SK-N-SH (cell line): ENCODE measurements at regions not wholly inside any gene's neighbourhood (a gene's known extent, or its start where the extent isn't known, plus 50 kb on each side); places are given as distances from the start of the nearest gene placed in this dataset.

Experiments used
- CTCF ChIA-PET: fragments of 300-600, 350-600 bp; formaldehyde crosslinking; extraction: SDS; loops from one replicate; lab custom pipeline; 2021; lab: Yijun Ruan, JAX
- POLR2A ChIA-PET: fragments of 350-600 bp; sonication (Branson Sonifier 250); formaldehyde crosslinking; extraction: SDS; loops from one replicate; lab custom pipeline; 2020; ENCODE audit warnings: antibody characterized with exemption, inconsistent platforms; lab: Yijun Ruan, JAX
- DNase-seq: peaks from one replicate; pipeline ENCODE4 v3.0.0; 2012
- H2AFZ ChIP-seq: fragments of 200-600 bp; sonication (generic); 2 replicates; pipeline ENCODE4 v1.8.1; 2016; ENCODE audit warnings: antibody characterized with exemption, mild to moderate bottlenecking, low read depth
- H3F3A ChIP-seq: fragments of 200-600 bp; sonication (generic); replicated peaks from 2 replicates; pipeline ENCODE3; 2016; ENCODE audit warnings: antibody characterized with exemption, mild to moderate bottlenecking; ENCODE audit not compliant: insufficient read depth
- H3K27ac ChIP-seq, 2 experiments: fragments of 200-500 bp in 1 of 2; fragments of 200-600 bp in 1 of 2; sonication (Bioruptor generic) in 1 of 2; sonication (generic), shearing (Covaris generic) in 1 of 2; 2 replicates each; pipeline versions ENCODE4 v1.5.1 to v1.6.1; 2014 to 2016; ENCODE audit warnings: low read depth in 2 of 2, inconsistent platforms in 1 of 2, low read length in 1 of 2, mild to moderate bottlenecking in 1 of 2, mixed read lengths in 1 of 2
- H3K27me3 ChIP-seq: fragments of 200-600 bp; sonication (generic), shearing (Covaris generic); 2 replicates; pipeline ENCODE4 v1.6.1; 2016; ENCODE audit warnings: mixed run types; ENCODE audit not compliant: insufficient read depth
- H3K36me3 ChIP-seq, 2 experiments: fragments of 200-500 bp in 1 of 2; fragments of 200-600 bp in 1 of 2; sonication (Bioruptor generic) in 1 of 2; sonication (generic) in 1 of 2; replicated peaks in 1 of 2; 2 replicates each; pipeline versions ENCODE3 to v1.5.1; 2014 to 2016; ENCODE audit warnings: low read length in 1 of 2, mild to moderate bottlenecking in 1 of 2; ENCODE audit not compliant: insufficient read depth in 2 of 2, control insufficient read depth in 1 of 2
- H3K4me1 ChIP-seq, 2 experiments: fragments of 200-500 bp in 1 of 2; fragments of 200-600 bp in 1 of 2; sonication (Bioruptor generic) in 1 of 2; sonication (generic), shearing (Covaris generic) in 1 of 2; 2 replicates each; pipeline versions ENCODE4 v1.5.1 to v1.6.1; 2014 to 2016; ENCODE audit warnings: low read depth in 1 of 2, low read length in 1 of 2, mixed run types in 1 of 2; ENCODE audit not compliant: insufficient read depth in 2 of 2, control insufficient read depth in 1 of 2
- H3K4me2 ChIP-seq: fragments of 200-600 bp; sonication (generic), shearing (Covaris generic); 2 replicates; pipeline ENCODE4 v1.6.1; 2017; ENCODE audit warnings: mixed run types
- H3K4me3 ChIP-seq, 2 experiments: fragments of 200-500 bp in 1 of 2; fragments of 200-600 bp in 1 of 2; sonication (Bioruptor generic) in 1 of 2; sonication (generic), shearing (Covaris generic) in 1 of 2; 2 replicates each; pipeline versions ENCODE4 v1.5.1 to v1.8.1; 2014 to 2016; ENCODE audit warnings: low read depth in 2 of 2, inconsistent platforms in 1 of 2, low read length in 1 of 2, mild to moderate bottlenecking in 1 of 2, mixed read lengths in 1 of 2, moderate library complexity in 1 of 2
- H3K79me2 ChIP-seq: fragments of 200-600 bp; sonication (generic); 2 replicates; pipeline ENCODE4 v1.8.1; 2017; ENCODE audit warnings: mild to moderate bottlenecking; ENCODE audit not compliant: insufficient read depth
- H3K9ac ChIP-seq: fragments of 200-600 bp; sonication (generic); 2 replicates; pipeline ENCODE4 v1.6.1; 2017; ENCODE audit warnings: mixed run types
- H3K9me2 ChIP-seq: fragments of 200-600 bp; sonication (generic); 2 replicates; pipeline ENCODE4 v1.6.1; 2017; ENCODE audit warnings: mixed run types
- H3K9me3 ChIP-seq: fragments of 200-600 bp; sonication (generic); 2 replicates; pipeline ENCODE4 v1.6.1; 2017; ENCODE audit warnings: mixed run types, mild to moderate bottlenecking, moderate library complexity
- H4K20me1 ChIP-seq: fragments of 200-600 bp; sonication (generic); 2 replicates; pipeline ENCODE4 v1.6.1; 2017; ENCODE audit warnings: mild to moderate bottlenecking, mixed run types; ENCODE audit not compliant: insufficient read depth
- CHD2 ChIP-seq: fragments of 150-350 bp; IDR thresholded peaks from 2 replicates; pipeline ENCODE4 v1.6.1; 2018; ENCODE audit warnings: low read length; ENCODE audit not compliant: partially characterized antibody
- ELF1 ChIP-seq: IDR thresholded peaks from 2 replicates; pipeline ENCODE4 v1.4.0; 2012
- EP300 ChIP-seq, 2 experiments: IDR thresholded peaks; 2 replicates each; pipeline versions ENCODE4 v1.4.0 to v1.6.1; 2012; ENCODE audit warnings: borderline replicate concordance in 1 of 2, low read depth in 1 of 2, low read length in 1 of 2
- FOSL2 ChIP-seq: IDR thresholded peaks from 2 replicates; pipeline ENCODE4 v1.4.0; 2012; ENCODE audit warnings: low read depth, mild to moderate bottlenecking, moderate library complexity, borderline replicate concordance
- GABPA ChIP-seq: IDR thresholded peaks from 2 replicates; pipeline ENCODE4 v1.4.0; 2012; ENCODE audit warnings: low read depth, mild to moderate bottlenecking
- MAX ChIP-seq: IDR thresholded peaks from 2 replicates; pipeline ENCODE4 v1.4.0; 2012; ENCODE audit warnings: low read depth
- MEF2A ChIP-seq: IDR thresholded peaks from 2 replicates; pipeline ENCODE4 v1.4.0; 2012; ENCODE audit warnings: low read depth, borderline replicate concordance
- NRF1 ChIP-seq: IDR thresholded peaks from 2 replicates; pipeline ENCODE4 v1.6.1; 2012; ENCODE audit warnings: low read depth, mild to moderate bottlenecking, low read length
- PBX3 ChIP-seq: IDR thresholded peaks from 2 replicates; pipeline ENCODE4; 2012
- POLR2AphosphoS5 ChIP-seq: IDR thresholded peaks from 2 replicates; pipeline ENCODE4 v1.6.1; 2012; ENCODE audit warnings: low read depth, low read length
- RAD21 ChIP-seq: IDR thresholded peaks from 2 replicates; pipeline ENCODE4 v1.6.1; 2012; ENCODE audit warnings: mild to moderate bottlenecking, low read length
- REST ChIP-seq: IDR thresholded peaks from 2 replicates; pipeline ENCODE4 v1.6.1; 2012; ENCODE audit warnings: mild to moderate bottlenecking, low read depth, low read length, moderate library complexity
- RXRA ChIP-seq: IDR thresholded peaks from 2 replicates; pipeline ENCODE4 v1.4.0; 2012; ENCODE audit warnings: low read depth, mild to moderate bottlenecking, borderline replicate concordance
- SIN3A ChIP-seq: IDR thresholded peaks from 2 replicates; pipeline ENCODE4 v1.6.1; 2012; ENCODE audit warnings: low read depth, mild to moderate bottlenecking, low read length, moderate library complexity, borderline replicate concordance
- SMC3 ChIP-seq: IDR thresholded peaks from 2 replicates; pipeline ENCODE4 v1.6.1; 2012; ENCODE audit warnings: low read depth, low read length, improper control_type of control experiment
- TAF1 ChIP-seq: IDR thresholded peaks from 2 replicates; pipeline ENCODE4 v1.6.1; 2012; ENCODE audit warnings: low read depth, mild to moderate bottlenecking, low read length, moderate library complexity, borderline replicate concordance
- TEAD4 ChIP-seq: IDR thresholded peaks from 2 replicates; pipeline ENCODE4 v1.4.0; 2012; ENCODE audit warnings: mild to moderate bottlenecking, borderline replicate concordance; ENCODE audit not compliant: insufficient read depth
- YY1 ChIP-seq: IDR thresholded peaks from 2 replicates; pipeline ENCODE4 v1.4.0; 2012; ENCODE audit warnings: low read depth, mild to moderate bottlenecking
- WGBS: methylation state at CpG from one replicate; pipeline ENCODE4 v1.1.6; 2017; ENCODE audit warnings: low lambda C conversion rate; 5-methylcytosine and 5-hydroxymethylcytosine counted together

GRCh38 chr4:152172146-152172545, 363.7 kb downstream of the FBXW7 start:
- whole genome bisulfite sequencing, result 43% methylated on average over 6 of the region's 6 CpGs
- no peaks in the 10 kb centered on the region for H3F3A ChIP-seq
- POLR2A ChIA-PET, result no interaction called here
- DNase-seq, result no peak
- no peak overlapping the region for H2AFZ ChIP-seq
- H3K9me3 ChIP-seq, result no peaks in the 10 kb centered on the region
- no peaks in the 10 kb centered on the region for H3K27me3 ChIP-seq
- CTCF ChIA-PET, result no interaction called here
- no peaks in the 10 kb centered on the region for H3K36me3 ChIP-seq
- H3K4me3 ChIP-seq, result no peak overlapping the region
- no peaks in the 10 kb centered on the region for H3K79me2 ChIP-seq
- no peaks in the 10 kb centered on the region for H4K20me1 ChIP-seq
- H3K9me2 ChIP-seq, result no peaks in the 10 kb centered on the region
- H3K4me1 ChIP-seq, result no peaks in the 10 kb centered on the region; a peak in 1 of 4 replicates
- no peak overlapping the region for H3K27ac ChIP-seq
- no peak overlapping the region for H3K4me2 ChIP-seq
- H3K9ac ChIP-seq, result no peak overlapping the region
- TF ChIP-seq TEAD4, result no peak
- no peak for TF ChIP-seq ELF1
- no peak for TF ChIP-seq NRF1
- TF ChIP-seq EP300 (IDR thresholded peaks at IDR 0.05; ENCODE audit: borderline replicate concordance in 1 of 2, low read depth in 1 of 2, low read length in 1 of 2), result no peak
- no peak for TF ChIP-seq SIN3A
- TF ChIP-seq GABPA, result no peak
- no peak for TF ChIP-seq POLR2AphosphoS5
- no peak for TF ChIP-seq MAX
- no peak for TF ChIP-seq CHD2
- TF ChIP-seq RAD21, result no peak
- TF ChIP-seq MEF2A, result no peak
- no peak for TF ChIP-seq REST
- no peak for TF ChIP-seq FOSL2
- TF ChIP-seq YY1, result no peak
- no peak for TF ChIP-seq SMC3
- no peak for TF ChIP-seq PBX3
- TF ChIP-seq RXRA, result no peak
- no peak for TF ChIP-seq TAF1
